HG03575 (cell line): ENCODE measurements at regions not wholly inside any gene's neighbourhood (a gene's known extent, or its start where the extent isn't known, plus 50 kb on each side); places are given as distances from the start of the nearest gene placed in this dataset.

Source experiments
- ATAC-seq: cut with Tn5 transposase; IDR thresholded peaks from one replicate; pipeline ENCODE4 v1.9.1; 2021; ENCODE audit not compliant: unreplicated experiment, insufficient number of reproducible peaks, low FRiP score; ENCODE audit errors: extremely low read depth

DNA sequence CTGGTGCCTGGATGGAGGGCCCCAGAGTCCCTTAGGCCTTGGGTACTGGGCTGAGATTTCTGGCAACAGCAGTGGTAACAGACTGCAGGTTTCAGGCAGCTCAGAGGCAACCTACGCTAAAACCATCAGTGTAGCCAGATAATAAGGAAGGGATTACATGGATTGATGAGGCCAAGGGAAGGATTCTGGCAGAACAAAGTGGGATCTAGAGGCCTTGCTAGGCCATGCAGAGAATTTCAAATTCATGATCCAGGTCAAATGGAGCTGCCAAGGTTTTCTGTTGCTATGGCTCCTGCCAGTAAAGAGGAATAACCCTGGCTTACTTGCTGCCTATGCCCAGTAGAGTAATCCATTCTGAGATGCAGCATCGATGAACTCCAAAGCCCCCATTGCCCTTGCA is 445.7 kb downstream of the ADRA2A start:
- no peak for ATAC-seq

DNA sequence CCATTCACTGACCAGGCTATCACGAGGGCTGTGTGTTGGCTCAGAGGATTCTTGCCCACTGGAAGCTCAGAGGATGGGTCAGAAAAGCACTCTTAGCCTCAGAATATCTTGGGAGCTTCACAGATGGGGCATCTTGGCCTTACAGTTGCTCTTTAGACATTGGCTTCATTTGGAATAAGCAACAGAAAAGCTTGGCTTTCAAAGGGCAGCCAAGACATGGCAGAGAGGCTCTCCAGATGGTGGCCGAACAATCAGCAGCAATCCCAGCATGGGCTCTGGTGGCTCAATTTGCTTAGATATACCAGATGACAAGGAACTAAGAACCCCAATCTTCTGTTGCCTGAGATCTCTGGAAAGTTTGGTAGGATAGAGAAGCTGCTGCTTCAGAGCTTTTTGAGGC is 446.2 kb downstream of the ADRA2A start:
- no peak for ATAC-seq

DNA sequence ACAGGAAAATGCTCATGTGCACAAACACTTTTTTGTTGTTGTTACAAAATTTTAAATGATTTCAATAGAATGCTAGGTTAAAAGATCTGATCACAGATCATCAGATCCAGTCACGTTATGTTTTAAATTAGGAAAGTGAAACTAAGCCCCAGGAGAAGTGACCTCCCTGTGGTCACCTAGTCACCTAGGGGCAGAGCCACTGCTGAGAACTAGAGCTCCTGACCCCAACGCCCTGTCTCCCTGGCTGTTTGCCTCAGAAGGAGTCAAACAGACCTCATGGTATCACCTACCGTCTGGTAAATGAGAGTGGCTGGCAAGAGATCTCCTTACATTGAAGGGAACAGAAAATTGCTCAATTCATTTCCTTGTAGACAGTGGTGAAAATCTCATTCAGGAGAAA is 447.3 kb downstream of the ADRA2A start:
- no peak for ATAC-seq

DNA sequence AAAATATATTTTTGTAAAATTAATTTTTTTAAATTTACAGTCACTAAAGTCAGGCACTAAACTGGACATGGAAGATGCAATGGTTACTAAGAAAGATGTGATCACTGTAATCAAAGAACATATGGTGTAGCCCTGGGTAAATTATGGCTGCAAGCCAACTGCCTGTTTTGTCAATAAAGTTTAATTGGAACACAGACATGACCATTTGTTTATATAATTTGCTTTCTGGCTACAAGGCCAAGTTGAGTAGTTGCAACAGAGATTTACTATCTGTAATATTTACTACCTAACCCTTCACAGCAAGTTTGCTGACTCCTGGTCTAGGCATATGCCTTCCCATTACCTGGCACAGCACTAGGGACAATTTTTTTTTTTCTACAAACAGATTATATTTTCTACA is 448.9 kb downstream of the ADRA2A start:
- ATAC-seq = no peak

GRCh38 chr10:111531690-111532089 is 454.9 kb downstream of the ADRA2A start:
- ATAC-seq = no peak

DNA sequence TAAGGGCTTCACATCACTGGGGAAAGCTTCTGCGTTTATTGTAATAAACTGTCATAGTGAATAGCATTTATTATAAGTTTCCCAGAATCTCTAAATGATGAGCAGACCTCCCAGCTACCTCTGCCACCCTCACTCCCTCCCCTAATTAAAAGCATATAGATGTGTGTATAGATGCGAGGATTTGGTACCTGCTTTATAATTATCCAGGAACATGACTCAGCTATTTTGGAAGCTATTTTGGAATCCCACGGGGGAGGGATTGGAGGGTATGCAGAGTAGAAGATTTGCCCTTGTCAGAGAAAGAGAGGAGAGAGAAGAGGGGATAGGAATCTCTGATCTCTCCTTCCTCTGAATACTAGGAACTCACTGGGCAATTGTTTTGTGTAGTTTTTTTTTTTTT is 455.3 kb downstream of the ADRA2A start:
- no peak for ATAC-seq

- ATAC-seq = no peak
Measured at GRCh38 chr10:111539246-111539645, 462.4 kb downstream of the ADRA2A start.

GRCh38 chr10:111543854-111544253 is 467.0 kb downstream of the ADRA2A start:
- no peak for ATAC-seq

GRCh38 chr10:111545861-111546605 is 469.2 kb downstream of the ADRA2A start:
- no peak for ATAC-seq

DNA sequence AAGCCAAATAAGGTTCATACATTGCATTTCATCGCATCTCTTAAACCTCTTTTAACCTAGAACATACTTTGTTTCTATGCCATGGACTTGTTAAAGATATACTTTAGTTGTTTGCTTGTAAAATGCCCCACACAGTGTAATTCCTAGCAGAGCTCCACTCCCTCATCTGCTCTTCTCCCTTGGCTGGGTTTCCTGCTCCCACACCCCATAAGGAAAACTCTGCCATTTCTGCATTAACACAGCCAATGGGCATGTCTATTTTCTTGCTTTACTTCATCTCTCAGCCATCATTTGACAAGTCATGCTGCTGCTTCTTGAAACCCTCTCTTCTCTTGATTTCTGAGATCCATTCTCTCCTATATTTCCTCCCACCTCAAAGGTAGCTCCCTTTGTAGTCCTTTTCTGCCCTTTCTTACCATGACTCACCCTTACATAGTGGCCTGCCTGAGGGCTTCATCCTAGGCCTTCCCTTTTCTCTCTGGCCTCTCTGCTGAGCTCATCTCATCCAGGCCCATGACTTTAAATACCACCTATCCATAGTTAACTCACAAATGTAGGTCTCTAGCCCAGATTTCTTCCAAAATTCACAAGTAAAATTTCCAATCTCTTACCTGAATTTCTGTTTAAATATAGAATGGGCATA is 471.4 kb downstream of the ADRA2A start:
- no peak for ATAC-seq

DNA sequence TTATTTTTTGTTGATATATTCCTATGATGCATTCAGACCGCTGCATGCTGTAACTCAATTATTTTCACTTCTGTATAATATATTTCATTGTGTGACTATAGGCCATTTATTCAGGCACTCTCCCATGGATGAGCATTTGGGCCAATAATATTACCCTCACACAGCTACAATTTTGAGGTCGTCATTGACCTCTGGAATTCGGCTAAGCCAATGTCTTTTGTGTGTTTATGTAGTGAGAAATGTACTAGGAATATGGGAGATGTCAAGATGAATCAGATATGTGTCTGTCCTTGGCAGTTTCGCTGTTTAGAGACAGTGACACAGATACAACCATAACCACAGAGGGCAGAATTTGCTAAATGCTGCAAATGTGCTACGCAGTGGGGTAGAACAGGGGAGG is 474.2 kb downstream of the ADRA2A start:
- no peak for ATAC-seq

DNA sequence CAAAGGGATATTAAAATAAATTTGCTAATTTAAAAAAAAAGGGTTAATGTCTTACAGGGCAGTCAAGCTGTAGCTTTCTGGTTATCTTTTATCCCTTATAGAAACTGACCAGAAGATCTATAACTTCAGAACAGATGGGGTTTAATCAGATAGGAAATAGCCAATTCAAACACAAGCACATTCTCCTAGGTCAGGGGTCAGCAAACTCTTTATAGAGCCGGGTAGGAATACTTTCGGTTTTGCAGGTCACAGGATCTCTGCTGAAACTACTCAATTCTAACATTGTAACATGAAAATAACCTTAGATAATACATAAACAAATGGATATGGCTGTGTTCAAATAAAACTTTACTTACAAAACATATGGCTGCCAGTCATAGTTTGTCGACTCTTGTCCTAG is 479.8 kb downstream of the ADRA2A start:
- ATAC-seq = no peak

DNA sequence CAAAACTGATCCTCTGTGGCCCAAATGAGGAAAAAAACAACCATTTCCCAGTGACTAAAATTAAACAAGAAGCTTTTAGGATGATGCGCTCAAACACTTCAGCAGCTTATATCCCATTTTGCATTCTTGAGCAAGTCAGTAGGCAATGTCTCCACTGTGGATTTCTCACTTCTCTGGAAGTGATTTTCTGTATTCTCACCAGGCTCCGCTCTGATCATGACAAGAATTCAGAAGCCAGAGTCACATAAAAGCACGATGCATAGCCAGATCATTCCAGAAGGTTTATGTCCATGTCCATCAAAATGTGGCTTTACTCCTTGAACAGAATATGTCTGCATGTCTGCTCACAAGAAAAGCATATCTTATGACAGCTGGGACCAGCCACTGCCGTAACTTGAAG is 481.4 kb downstream of the ADRA2A start:
- ATAC-seq = no peak

GRCh38 chr10:111560027-111560426 is 483.2 kb downstream of the ADRA2A start:
- ATAC-seq = no peak

GRCh38 chr10:111561124-111561523 is 484.3 kb downstream of the ADRA2A start:
- no peak for ATAC-seq

DNA sequence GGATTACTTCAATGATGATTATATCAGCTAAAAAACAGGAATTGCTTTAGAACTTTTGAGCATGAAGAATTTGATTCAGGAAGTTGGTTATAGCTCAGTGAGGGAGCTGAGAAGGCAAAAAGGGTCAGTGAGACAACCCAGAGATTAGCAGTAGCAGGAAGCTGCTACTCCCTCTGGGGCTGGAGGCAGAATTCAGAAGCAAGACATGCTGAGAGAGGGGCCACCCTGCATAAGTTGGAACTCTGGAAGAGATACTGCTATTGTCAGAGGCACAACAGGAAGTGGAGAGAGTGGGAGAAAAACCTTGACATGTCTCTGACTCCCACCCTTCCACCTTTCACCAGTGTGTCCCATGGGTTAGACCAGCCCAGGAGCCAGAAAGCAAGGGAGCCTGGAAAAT is 488.7 kb downstream of the ADRA2A start:
- ATAC-seq = no peak

DNA sequence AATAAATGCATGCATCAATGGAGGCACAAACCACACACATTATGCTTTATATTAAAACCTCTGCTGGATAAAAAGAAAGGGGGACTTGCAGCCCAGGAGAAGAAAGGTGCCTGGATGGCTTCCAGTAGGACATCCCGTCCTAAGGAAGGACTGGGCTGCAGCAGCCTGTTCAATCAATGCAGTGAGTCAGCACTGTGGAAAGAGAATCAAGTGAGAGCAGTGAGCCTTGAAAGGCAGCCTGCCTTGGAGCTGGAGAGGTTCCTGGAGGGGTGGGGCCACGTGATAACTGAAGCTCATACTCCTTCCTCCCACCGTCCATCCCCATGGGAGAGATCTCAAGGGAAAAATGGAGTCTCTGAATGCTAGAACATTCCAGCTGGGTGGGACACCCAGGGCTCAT is 501.2 kb downstream of the ADRA2A start:
- ATAC-seq = no peak

DNA sequence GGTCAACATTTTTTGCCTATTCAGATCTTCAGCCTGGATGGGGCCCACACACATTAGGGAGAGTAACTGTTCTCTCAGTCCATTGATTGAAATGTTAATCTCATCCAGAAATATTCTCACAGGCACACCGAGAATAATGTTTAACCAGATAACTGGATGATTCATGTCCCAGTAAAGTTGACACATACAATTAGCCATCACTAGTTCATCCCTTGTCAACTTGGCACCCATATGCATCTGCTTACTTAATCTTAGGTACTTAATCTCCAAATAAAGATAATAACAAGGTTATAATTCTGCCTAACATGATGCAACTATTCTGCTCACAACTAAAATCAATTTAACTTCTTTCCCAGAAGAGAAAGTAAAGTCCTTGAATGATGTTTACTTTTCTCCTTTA is 502.6 kb downstream of the ADRA2A start:
- no peak for ATAC-seq

DNA sequence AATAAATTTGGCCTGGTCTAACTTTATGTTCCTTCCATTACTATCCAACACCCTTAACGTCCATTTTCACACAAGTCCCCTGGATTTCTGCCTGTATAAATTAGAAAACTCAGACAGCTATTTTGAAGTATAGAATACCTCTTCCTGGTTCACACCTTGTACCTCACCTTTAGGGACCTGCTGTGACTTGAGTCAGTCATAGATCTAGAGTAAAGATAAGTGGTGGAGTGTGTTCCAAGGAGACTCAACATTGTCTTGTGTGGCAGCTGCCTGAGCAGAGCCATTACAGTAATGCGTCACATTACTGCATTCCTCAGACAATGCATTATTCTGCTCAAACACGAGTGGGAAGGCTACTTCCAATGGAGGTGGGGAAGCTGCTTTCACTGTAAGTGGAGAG is 513.9 kb downstream of the ADRA2A start:
- ATAC-seq = no peak

DNA sequence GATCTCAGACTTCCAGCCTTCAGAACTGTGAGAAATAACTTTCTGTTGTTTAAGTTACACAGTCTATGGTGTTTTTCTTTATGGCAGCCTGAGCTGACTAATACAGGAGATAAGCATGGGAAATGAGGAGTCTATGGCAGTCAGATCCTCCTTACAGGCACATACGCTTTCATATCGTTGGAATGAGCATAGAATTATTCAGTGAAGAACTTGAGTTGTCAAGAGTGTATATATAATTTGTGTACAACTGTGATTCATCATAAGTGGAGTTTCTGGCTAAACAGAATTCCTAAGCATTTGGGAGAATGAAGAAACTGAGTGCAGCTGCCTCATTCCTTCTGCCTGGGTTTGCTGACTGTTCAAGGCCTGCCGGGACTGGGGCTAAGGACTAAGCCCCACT is 516.7 kb downstream of the ADRA2A start:
- no peak for ATAC-seq

DNA sequence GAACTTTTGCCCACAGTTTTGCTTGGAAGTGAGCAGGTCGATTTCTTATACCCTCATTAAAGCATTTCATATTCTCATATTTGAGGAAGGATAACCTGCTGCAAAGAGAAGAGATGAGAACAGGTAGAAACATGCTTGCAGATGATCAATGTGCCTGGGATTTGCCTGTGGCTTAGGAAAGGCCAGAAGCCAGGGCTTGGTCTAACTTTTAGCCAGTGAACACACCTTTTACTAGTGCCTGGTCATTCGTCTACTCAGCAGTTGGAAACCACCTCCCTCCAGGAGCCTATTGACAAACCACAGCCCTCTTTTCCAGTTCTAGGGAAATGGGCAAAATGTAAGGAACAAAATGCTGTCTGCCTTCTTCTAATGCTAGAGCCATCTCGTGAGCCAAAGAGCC is 518.3 kb downstream of the ADRA2A start:
- ATAC-seq = no peak
